ENCODE measurements at regions not wholly inside any gene's neighbourhood (a gene's known extent, or its start where the extent isn't known, plus 50 kb on each side); places are given as distances from the start of the nearest gene placed in this dataset.

DNA sequence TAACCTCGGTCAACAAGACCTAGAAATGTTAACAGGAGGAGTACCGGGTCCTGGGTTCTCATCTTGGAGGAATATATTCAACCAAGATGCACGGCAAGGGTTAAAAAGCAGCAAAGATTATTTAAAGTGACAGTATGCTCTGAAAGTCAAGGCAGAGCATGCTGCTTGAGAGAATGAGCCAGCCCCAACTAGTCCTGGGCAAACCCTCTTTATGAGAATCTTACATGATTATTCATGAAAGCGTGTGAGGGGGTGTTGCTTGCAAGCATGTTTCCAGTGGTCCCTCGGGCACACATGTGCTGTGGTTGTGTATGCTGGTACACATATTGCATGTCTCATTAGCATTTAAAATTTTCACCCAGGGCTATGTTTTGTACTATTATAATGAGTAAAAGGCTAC lies 1445.6 kb downstream of the SI start:
- DNase-seq (ENCODE audit: low read depth): no peak
- H3K4me3 ChIP-seq (ENCODE audit: low read depth, low read length): no peak overlapping the region
- TF ChIP-seq, protein P1, sequence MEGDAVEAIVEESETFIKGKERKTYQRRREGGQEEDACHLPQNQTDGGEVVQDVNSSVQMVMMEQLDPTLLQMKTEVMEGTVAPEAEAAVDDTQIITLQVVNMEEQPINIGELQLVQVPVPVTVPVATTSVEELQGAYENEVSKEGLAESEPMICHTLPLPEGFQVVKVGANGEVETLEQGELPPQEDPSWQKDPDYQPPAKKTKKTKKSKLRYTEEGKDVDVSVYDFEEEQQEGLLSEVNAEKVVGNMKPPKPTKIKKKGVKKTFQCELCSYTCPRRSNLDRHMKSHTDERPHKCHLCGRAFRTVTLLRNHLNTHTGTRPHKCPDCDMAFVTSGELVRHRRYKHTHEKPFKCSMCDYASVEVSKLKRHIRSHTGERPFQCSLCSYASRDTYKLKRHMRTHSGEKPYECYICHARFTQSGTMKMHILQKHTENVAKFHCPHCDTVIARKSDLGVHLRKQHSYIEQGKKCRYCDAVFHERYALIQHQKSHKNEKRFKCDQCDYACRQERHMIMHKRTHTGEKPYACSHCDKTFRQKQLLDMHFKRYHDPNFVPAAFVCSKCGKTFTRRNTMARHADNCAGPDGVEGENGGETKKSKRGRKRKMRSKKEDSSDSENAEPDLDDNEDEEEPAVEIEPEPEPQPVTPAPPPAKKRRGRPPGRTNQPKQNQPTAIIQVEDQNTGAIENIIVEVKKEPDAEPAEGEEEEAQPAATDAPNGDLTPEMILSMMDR (conservative IDR thresholded peaks at IDR 0.05; ENCODE audit: low read depth, low read length): no peak

DNA sequence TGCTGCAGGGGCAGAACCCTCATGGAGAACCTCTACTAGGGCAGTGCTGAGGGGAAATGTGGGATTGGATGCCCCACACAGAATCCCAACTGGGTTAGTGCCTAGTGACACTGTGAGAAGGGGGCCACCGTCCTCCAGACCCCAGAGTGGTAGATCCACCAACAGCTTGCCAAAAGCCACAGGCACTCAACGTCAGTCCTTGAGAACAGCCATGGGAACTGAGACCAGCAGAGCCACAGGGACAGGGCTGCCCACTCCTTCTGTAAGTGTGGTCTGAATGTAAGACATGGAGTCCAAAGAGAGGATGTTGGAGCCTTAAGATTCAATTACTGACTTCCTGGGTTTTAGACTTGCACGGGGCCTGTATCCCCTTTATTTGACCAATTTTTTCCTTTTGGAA lies 1451.5 kb downstream of the SI start:
- no peak for DNase-seq (ENCODE audit: low read depth)
- TF ChIP-seq, protein P1 (conservative IDR thresholded peaks at IDR 0.05; ENCODE audit: low read depth, low read length): no peak
- no peak overlapping the region for H3K4me3 ChIP-seq (ENCODE audit: low read depth, low read length)

DNA sequence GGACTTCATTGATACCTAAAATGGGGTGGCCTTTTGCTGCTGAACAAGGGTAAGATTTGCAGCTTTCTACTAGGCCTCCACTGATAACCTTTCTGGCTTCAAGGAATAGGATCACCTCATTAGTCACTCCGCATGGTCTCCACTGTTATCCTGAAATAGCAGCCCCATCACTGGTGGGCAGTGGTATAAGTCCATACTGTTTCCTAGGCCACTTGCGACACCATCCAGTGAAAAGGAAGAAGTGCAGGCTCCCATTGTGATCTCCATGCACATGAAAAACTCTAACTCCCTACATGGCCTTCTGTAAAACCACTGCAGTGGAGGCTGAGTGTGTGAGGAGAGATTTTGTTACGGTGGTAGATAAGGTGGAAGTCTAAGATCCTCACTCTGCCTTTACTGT lies 1455.9 kb downstream of the SI start:
- TF ChIP-seq, protein P1 (conservative IDR thresholded peaks at IDR 0.05; ENCODE audit: low read depth, low read length): peak; percentile 14
- no peak overlapping the region for H3K4me3 ChIP-seq (ENCODE audit: low read depth, low read length)
- DNase-seq (ENCODE audit: low read depth): peak; percentile 4

DNA sequence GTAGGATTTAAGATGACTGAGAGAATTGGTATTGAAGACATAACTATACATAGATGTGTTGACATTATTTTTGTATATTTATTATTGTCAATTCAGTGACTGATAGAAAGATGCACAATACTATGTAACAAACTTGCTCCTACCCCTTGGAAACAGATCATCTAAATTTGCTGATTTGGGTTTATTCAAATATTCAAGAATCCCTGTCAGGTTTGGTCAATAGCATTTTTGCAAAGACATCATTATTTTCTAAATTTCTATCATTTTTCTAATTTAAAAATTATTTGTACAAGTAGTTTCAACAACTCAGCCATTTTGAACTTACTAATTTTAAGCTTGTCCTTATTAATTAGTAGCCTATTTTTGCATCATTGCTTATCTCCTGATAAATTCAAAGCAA lies 1463.4 kb downstream of the SI start:
- no peak for DNase-seq (ENCODE audit: low read depth)
- TF ChIP-seq, protein P1 (conservative IDR thresholded peaks at IDR 0.05; ENCODE audit: low read depth, low read length): no peak

DNA sequence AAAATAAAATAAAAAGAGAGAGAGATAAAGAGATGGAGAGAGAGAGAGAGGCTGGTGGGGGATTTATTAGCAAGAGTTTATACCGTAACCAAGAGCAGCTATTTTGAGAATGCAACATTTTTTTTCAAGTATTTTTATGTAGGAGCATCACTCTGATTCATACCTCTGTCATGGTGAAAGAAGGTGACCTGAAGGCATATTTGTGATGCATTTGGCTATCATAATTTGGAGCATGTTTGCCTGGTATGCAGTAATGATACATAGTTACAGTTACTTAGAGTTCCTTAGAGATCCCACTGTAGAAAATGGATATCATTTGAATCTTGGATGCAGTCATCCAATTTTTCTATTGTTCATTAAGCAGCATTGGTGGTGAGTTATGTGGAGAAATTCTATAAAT lies 1472.4 kb downstream of the SI start:
- DNase-seq (ENCODE audit: low read depth): no peak
- TF ChIP-seq, protein P1 (conservative IDR thresholded peaks at IDR 0.05; ENCODE audit: low read depth, low read length): no peak
- no peak overlapping the region for H3K4me3 ChIP-seq (ENCODE audit: low read depth, low read length)

More for the DNA sequence above, 1463.4 kb downstream of the SI start:
- no peak overlapping the region for H3K4me3 ChIP-seq (ENCODE audit: low read depth, low read length)

DNA sequence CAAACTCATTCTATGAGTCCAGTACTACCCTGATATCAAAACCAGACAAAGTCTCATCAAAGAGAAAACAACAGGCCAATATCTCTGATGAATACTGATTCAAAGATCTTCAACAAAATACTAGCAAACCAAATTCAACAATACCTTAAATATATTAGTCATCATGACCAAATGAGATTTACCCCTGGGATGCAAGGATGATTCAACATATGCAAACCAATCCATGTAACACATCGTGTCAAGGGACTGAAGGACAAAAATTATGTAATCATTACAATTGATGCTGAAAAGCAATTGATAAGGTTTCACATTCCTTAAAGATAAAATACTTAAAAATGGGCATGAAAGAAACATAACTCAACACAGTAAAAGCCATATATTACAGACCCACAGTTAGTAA lies 1476.9 kb downstream of the SI start:
- DNase-seq (ENCODE audit: low read depth): no peak
- TF ChIP-seq, protein P1 (conservative IDR thresholded peaks at IDR 0.05; ENCODE audit: low read depth, low read length): no peak
- no peak overlapping the region for H3K4me3 ChIP-seq (ENCODE audit: low read depth, low read length)

DNA sequence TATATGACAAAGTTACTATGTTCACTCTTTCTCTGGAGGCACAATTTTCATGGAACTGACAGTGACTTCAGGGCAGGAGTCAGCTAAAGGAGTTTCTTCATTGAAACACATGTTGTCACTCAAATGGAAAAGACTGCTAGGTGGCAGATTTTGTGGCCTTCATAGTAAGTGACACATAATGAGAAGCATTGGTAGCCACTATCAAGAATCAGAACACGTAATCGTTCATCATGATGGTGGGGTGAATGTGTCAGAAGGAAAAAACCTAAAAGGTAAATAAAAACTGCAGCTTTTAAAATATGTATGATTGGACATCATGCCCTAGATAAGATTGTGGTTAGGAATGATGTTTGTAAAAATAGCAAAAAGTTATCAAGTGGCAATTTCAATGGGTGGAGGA lies 1491.0 kb downstream of the SI start:
- DNase-seq (ENCODE audit: low read depth): no peak
- TF ChIP-seq, protein P1 (conservative IDR thresholded peaks at IDR 0.05; ENCODE audit: low read depth, low read length): no peak
- no peak overlapping the region for H3K4me3 ChIP-seq (ENCODE audit: low read depth, low read length)
